GM21576 (cell line): ENCODE measurements at regions not wholly inside any gene's neighbourhood (a gene's known extent, or its start where the extent isn't known, plus 50 kb on each side); places are given as distances from the start of the nearest gene placed in this dataset.
"Not testable (repeated sequence)": the region's sequence is repeated elsewhere in the genome, so short reads cannot be mapped to it uniquely, and the experiment has no call there.

ENCODE experiments used
- ATAC-seq: cut with Tn5 transposase; IDR thresholded peaks from one replicate; pipeline ENCODE4 v1.9.1; 2021; ENCODE audit warnings: mild to moderate bottlenecking, moderate library complexity; ENCODE audit not compliant: unreplicated experiment

DNA sequence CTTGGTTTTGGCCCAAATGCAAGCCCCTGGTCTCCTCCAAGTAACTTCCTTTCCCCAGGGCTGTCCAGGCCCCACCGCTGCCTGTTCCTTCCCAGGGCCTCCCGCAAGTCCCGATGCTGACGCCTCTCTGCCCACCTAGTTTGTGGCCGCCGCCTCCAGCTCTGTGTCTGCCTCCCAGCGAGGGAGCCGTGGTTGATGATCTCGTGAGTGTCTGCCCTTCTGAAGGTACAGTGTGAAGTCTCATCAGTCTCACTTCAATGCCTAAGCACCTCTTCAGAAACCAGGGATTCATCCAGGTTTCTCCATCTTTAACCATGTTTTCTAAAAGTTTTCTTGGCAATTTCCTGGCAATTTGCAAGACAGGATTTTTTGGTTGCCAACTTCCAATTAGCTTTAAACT lies 127.5 kb downstream of the TMEM121 start:
- not testable (repeated sequence) for ATAC-seq

DNA sequence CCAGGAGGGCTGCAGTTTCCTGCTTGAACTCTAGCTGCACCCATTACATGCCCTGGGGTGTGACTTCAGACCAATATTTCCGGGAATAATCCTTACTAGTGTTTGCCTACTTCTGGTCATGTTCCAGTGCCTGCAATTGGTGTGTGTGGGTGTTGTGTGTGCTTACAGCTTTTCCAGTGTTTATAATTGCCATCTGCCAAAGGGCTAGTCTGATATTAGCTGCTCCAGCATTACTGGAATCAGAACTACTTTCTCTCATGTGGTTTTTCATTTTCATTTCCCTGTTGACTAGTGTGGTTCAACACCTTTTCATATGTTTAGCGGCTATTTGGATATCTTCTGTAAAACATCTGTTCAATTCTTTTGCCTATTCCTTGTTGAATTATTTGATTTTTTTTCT lies 132.9 kb downstream of the TMEM121 start:
- ATAC-seq: not testable (repeated sequence)

- no peak for ATAC-seq
Observed at GRCh38 chr14:105659935-105660527, 133.6 kb downstream of the TMEM121 start.

DNA sequence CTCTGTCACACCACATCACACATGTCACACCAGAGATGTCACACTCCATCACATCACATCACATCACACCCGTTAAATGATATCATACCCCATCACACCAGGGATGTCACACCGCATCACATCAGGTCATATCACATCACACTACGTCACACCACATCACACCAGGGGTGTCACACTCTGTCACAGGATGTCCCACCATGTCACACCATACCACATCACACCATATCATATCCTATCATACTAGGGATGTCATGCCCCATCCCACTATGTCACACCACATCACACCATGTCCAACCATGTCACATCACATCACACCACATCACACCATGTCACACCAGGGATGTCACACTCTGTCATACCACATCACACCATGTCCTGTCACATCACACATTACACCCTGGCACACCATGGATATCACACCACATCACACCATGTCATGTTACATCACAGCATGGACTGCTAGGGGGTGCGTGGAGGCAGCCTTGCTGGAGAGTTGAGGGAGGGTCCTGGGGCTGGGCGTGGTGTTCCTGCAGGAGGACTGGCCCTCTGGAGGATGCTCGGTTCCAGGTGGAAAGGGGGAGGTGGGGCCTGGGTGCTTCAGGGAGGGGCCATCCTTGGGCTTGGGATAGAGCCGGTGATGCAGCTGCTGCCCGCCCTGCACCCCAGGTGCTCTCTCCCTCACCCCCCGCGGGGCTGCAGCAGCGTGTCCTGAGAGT lies 134.6 kb downstream of the TMEM121 start:
- ATAC-seq: no peak

- not testable (repeated sequence) for ATAC-seq
Observed at GRCh38 chr14:105662043-105662442, 135.7 kb downstream of the TMEM121 start.

GRCh38 chr14:105662592-105662991 lies 136.2 kb downstream of the TMEM121 start:
- ATAC-seq: not testable (repeated sequence)

- ATAC-seq: not testable (repeated sequence)
Observed at GRCh38 chr14:105663323-105663722, 136.9 kb downstream of the TMEM121 start.

GRCh38 chr14:105663818-105664596 lies 137.6 kb downstream of the TMEM121 start:
- not testable (repeated sequence) for ATAC-seq

- ATAC-seq: no peak
Observed at GRCh38 chr14:105664691-105665090, 138.3 kb downstream of the TMEM121 start.

DNA sequence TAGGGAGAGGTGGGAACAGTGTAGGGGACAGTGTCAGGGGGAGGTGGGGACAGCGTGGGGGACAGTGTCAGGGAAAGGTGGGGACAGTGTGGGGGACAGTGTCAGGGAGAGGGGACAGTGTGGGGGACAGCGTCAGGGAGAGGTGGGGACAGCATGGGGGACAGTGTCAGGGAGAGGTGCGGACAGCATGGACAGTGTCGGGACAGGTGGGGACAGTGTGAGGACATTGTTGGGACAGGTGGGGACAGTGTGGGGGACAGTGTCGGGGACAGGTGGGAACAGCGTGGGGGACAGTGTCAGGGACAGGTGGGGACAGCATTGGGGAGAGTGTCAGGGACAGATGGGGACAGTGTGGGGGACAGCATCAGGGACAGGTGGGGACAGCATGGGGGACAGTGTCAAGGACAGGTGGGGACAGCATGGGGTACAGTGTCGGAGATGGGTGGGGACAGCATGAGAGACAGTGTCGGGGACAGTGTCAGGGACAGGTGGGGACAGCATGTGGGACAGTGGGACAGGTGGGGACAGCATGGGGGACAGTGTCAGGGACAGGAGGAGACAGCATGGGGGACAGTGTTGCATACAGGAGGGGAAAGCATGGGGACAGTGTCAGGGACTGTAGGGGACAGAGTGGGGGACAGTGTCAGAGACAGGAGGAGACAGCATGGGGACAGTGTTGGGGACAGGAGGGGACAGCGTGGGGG lies 139.0 kb downstream of the TMEM121 start:
- ATAC-seq: no peak

DNA sequence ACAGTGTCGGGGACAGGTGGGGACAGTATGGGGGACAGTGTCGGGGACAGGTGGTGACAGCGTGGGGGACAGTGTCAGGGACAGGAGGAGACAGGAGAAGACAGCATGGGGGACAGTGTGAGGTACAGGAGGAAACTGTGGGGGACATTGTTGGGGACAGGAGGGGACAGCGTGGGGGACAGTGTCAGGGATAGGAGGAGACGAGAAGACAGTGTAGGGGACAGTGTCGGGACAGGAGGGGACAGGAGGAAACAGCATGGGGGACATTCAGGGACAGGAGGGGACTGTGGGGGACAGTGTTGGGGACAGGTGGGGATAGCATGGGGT lies 139.5 kb downstream of the TMEM121 start:
- no peak for ATAC-seq

GRCh38 chr14:105666420-105666819 lies 140.0 kb downstream of the TMEM121 start:
- no peak for ATAC-seq

- ATAC-seq: not testable (repeated sequence)
Observed at GRCh38 chr14:105666991-105667662, 140.7 kb downstream of the TMEM121 start.

- not testable (repeated sequence) for ATAC-seq
Observed at GRCh38 chr14:105667663-105668020, 141.3 kb downstream of the TMEM121 start.

GRCh38 chr14:105668021-105668420 lies 141.6 kb downstream of the TMEM121 start:
- ATAC-seq: not testable (repeated sequence)

GRCh38 chr14:105668471-105669230 lies 142.3 kb downstream of the TMEM121 start:
- ATAC-seq: not testable (repeated sequence)

GRCh38 chr14:105669231-105669610 lies 142.8 kb downstream of the TMEM121 start:
- ATAC-seq: not testable (repeated sequence)

GRCh38 chr14:105669646-105670045 lies 143.3 kb downstream of the TMEM121 start:
- not testable (repeated sequence) for ATAC-seq

DNA sequence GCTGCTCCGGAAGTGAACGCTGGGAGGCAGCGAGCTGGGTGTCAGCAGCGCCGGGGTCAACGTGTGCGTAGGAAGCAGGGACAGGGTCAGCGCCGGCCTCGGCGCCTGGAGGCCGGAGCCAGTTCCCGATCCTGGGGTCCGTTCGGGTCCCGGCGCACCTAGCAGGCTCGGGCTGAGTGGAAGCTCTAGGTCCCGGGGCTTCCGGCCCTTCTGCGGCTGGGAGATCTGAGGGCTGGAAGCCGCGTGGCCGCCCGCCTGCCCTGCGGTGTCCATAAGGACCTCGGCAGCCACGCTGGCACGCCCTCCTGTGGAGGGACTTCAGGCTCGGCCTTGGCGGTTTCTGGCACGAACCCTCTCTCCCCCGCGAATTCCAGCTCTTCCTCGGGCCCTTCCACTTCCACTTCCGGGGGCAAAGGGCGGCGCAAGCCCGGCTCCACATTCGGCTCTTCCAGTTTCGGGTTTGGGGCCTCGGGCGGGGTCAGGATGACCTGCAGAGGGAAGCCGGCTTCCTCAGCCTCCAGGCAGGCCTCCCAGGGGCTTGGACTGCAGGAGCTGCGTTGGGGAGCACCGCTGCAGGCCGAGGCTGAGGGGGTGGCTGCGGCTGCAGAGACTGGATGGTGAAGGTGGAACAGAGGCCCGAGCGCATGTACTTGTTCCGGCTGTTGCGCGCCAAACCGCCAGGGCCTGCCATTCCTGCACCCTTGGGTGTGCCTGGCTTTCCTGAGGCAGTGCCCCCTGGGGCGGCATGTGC lies 146.2 kb downstream of the TMEM121 start:
- not testable (repeated sequence) for ATAC-seq
